ENCODE measurements at regions not wholly inside any gene's neighbourhood (a gene's known extent, or its start where the extent isn't known, plus 50 kb on each side); places are given as distances from the start of the nearest gene placed in this dataset.

DNA sequence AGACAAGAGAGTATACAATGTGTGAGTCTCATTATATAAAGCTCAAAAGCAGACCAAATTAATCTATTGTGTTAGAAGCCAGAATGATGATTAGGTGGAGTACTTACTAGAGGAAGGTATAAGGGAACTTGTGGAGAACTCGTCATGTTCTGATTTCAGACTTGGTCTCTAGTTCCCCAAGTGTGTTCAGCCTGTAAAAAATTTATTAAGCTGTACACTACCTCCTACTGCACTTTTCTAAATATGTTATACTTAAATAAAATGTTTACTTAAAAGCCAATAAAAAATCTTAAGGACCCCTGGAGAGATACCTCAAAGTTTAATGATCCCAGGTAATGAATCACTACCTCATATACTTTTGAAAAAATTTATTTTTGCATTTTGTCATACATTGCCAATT lies 130.4 kb upstream of the PLCB4 start:
- TF ChIP-seq, protein P1, sequence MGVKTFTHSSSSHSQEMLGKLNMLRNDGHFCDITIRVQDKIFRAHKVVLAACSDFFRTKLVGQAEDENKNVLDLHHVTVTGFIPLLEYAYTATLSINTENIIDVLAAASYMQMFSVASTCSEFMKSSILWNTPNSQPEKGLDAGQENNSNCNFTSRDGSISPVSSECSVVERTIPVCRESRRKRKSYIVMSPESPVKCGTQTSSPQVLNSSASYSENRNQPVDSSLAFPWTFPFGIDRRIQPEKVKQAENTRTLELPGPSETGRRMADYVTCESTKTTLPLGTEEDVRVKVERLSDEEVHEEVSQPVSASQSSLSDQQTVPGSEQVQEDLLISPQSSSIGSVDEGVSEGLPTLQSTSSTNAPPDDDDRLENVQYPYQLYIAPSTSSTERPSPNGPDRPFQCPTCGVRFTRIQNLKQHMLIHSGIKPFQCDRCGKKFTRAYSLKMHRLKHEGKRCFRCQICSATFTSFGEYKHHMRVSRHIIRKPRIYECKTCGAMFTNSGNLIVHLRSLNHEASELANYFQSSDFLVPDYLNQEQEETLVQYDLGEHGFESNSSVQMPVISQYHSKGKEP (tag by site-specific recombination; IDR thresholded peaks at IDR 0.05), result no peak
- TF ChIP-seq, protein P2, sequence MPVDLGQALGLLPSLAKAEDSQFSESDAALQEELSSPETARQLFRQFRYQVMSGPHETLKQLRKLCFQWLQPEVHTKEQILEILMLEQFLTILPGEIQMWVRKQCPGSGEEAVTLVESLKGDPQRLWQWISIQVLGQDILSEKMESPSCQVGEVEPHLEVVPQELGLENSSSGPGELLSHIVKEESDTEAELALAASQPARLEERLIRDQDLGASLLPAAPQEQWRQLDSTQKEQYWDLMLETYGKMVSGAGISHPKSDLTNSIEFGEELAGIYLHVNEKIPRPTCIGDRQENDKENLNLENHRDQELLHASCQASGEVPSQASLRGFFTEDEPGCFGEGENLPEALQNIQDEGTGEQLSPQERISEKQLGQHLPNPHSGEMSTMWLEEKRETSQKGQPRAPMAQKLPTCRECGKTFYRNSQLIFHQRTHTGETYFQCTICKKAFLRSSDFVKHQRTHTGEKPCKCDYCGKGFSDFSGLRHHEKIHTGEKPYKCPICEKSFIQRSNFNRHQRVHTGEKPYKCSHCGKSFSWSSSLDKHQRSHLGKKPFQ (tag by site-specific recombination; IDR thresholded peaks at IDR 0.05), result no peak
- TF ChIP-seq RBAK (tag by site-specific recombination; IDR thresholded peaks at IDR 0.05) (no peak), ZNF394 (tag by site-specific recombination; IDR thresholded peaks at IDR 0.05; ENCODE audit: borderline replicate concordance) (no peak), TRIM28 (IDR thresholded peaks at IDR 0.05; ENCODE audit: borderline replicate concordance, low read length) (no peak), ZNF830 (tag by site-specific recombination; IDR thresholded peaks at IDR 0.05; ENCODE audit: low read depth) (no peak), BCL6B (tag by site-specific recombination; IDR thresholded peaks at IDR 0.05) (no peak), TCF7L2 (IDR thresholded peaks at IDR 0.05; ENCODE audit: borderline replicate concordance, low read depth, low read length) (no peak), ZNF510 (tag by site-specific recombination; IDR thresholded peaks at IDR 0.05; ENCODE audit: insufficient replicate concordance) (no peak), ZNF248 (tag by site-specific recombination; IDR thresholded peaks at IDR 0.05) (no peak), GLIS1 (tag by site-specific recombination; IDR thresholded peaks at IDR 0.05) (no peak), ZNF624 (tag by site-specific recombination; IDR thresholded peaks at IDR 0.05) (no peak)

All from HEK293 (cell line).